Stomach smooth muscle (tissue), 2 donors: ENCODE measurements at regions not wholly inside any gene's neighbourhood (a gene's known extent, or its start where the extent isn't known, plus 50 kb on each side); places are given as distances from the start of the nearest gene placed in this dataset.

Experiments
- H3K27ac ChIP-seq: one replicate; pipeline ENCODE4 v1.7.0; 2013; ENCODE audit warnings: mild to moderate bottlenecking, low read length, inconsistent platforms
- H3K27me3 ChIP-seq, 2 donors: one replicate each; pipeline ENCODE4 v1.7.0; 2013; ENCODE audit warnings: low read length in 2 of 2; ENCODE audit not compliant: insufficient read depth in 2 of 2, control insufficient read depth in 1 of 2
- H3K36me3 ChIP-seq, 2 donors: one replicate each; pipeline ENCODE4 v1.7.0; 2013; ENCODE audit warnings: low read length in 2 of 2; ENCODE audit not compliant: control insufficient read depth in 2 of 2, insufficient read depth in 2 of 2
- H3K4me1 ChIP-seq: one replicate; pipeline ENCODE4 v1.7.0; 2013; ENCODE audit warnings: low read length; ENCODE audit not compliant: control insufficient read depth, insufficient read depth
- H3K4me3 ChIP-seq, 2 donors: one replicate each; pipeline ENCODE4 v1.7.0; 2013; ENCODE audit warnings: low read length in 2 of 2
- H3K9ac ChIP-seq, 2 donors: one replicate each; pipeline ENCODE4 v1.7.0; 2013; ENCODE audit warnings: low read length in 2 of 2, mild to moderate bottlenecking in 1 of 2
- H3K9me3 ChIP-seq, 2 donors: one replicate each; pipeline ENCODE4 v1.7.0; 2013; ENCODE audit warnings: low read length in 2 of 2; ENCODE audit not compliant: control insufficient read depth in 2 of 2
- donor health status: healthy.
- donor health status: Pancreatic carcinoma.

DNA sequence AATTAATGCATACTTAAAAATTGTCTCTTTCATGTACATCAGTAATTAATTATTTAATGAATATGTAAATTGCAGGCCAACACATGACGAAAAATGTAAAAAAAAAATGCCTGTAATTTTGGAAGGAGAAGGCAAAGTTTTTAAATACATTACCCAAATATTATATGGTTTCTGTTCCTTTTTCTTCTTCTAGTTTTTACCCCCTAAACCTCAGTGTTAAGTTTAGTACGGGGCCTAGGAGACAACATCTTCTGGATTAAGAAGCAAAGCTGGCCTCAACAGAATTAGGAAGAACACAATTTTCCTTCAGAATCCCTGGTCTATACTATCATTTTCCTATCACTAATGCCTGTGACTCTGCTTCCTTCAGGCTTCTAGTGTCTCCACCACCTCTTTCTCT lies 459.3 kb upstream of the NRP1 start:
- H3K4me1 ChIP-seq, result no peaks in the 10 kb centered on the region
- H3K27me3 ChIP-seq, result no peaks in the 10 kb centered on the region
- no peaks in the 10 kb centered on the region for H3K36me3 ChIP-seq
- no peak overlapping the region for H3K27ac ChIP-seq
- H3K4me3 ChIP-seq, result no peak overlapping the region
- H3K9me3 ChIP-seq, result no peaks in the 10 kb centered on the region
- H3K9ac ChIP-seq, result no peak overlapping the region

GRCh38 chr10:33791272-33791660 lies 456.8 kb upstream of the NRP1 start:
- no peaks in the 10 kb centered on the region for H3K9me3 ChIP-seq
- no peak overlapping the region for H3K9ac ChIP-seq
- no peaks in the 10 kb centered on the region for H3K27me3 ChIP-seq
- H3K4me3 ChIP-seq, result no peak overlapping the region
- H3K4me1 ChIP-seq, result no peaks in the 10 kb centered on the region
- H3K36me3 ChIP-seq, result no peaks in the 10 kb centered on the region
- no peak overlapping the region for H3K27ac ChIP-seq

DNA sequence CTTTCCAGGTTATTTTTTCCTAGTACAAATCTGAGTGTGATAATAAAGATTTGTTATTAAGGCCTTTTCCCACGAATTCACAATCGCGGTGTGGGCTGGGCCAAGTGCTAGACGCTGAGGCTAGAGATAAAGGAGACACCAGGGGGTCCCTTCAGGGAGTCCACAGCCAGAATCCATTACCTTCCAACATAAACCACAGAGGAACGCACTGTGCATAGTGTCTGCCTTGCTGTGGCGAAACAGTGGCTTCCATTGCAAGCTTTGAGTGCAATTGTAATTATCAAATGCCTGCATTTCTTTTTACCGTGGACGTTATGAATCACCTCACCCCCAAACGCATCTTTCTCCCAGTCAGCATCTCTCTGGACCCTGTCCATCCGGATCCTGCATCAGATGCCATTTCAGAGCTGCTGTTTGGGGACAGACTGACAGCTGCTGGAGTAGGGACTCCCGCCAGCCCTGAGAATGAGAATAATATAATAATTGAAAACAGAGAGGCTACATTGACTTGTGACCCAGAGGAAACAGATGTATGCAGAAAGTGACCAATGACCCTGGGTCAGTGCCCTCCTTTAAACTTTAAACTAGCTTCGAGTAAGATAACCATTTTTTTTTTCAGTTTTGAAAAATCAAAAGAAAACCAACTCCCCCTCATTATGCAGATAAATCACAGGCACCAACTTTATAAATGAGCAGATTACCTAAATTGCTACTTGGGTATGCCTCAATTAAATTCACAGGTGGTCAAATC lies 456.2 kb upstream of the NRP1 start:
- Histone ChIP-seq H3K36me3 (no peaks in the 10 kb centered on the region), H3K27me3 (no peaks in the 10 kb centered on the region), H3K4me3 (no peak overlapping the region), H3K4me1 (no peaks in the 10 kb centered on the region), H3K27ac (no peak overlapping the region), H3K9me3 (no peaks in the 10 kb centered on the region), H3K9ac (no peak overlapping the region)

GRCh38 chr10:33783557-33783956 lies 449.1 kb upstream of the NRP1 start:
- Histone ChIP-seq H3K9ac (no peak overlapping the region), H3K4me3 (no peak overlapping the region), H3K36me3 (no peaks in the 10 kb centered on the region), H3K27ac (no peak overlapping the region), H3K4me1 (no peaks in the 10 kb centered on the region), H3K9me3 (peaks cover 0 to 7% of the 10 kb centered on the region in 2 donors), H3K27me3 (no peaks in the 10 kb centered on the region)

GRCh38 chr10:33783078-33783477 lies 448.6 kb upstream of the NRP1 start:
- H3K27ac ChIP-seq, result no peak overlapping the region
- no peaks in the 10 kb centered on the region for H3K27me3 ChIP-seq
- no peak overlapping the region for H3K9ac ChIP-seq
- no peak overlapping the region for H3K4me3 ChIP-seq
- H3K9me3 ChIP-seq, result peaks cover 0 to 7% of the 10 kb centered on the region in 2 donors
- no peaks in the 10 kb centered on the region for H3K36me3 ChIP-seq
- H3K4me1 ChIP-seq, result no peaks in the 10 kb centered on the region

- Histone ChIP-seq H3K4me3 (no peak overlapping the region), H3K9ac (no peak overlapping the region), H3K27ac (no peak overlapping the region), H3K9me3 (peaks cover 0 to 7% of the 10 kb centered on the region in 2 donors), H3K36me3 (no peaks in the 10 kb centered on the region), H3K4me1 (no peaks in the 10 kb centered on the region), H3K27me3 (no peaks in the 10 kb centered on the region)
Observed at GRCh38 chr10:33781606-33782395, 447.3 kb upstream of the NRP1 start.

- Histone ChIP-seq H3K36me3 (no peaks in the 10 kb centered on the region), H3K4me1 (no peaks in the 10 kb centered on the region), H3K27ac (no peak overlapping the region), H3K27me3 (no peaks in the 10 kb centered on the region), H3K9ac (no peak overlapping the region), H3K9me3 (peaks cover 0 to 7% of the 10 kb centered on the region in 2 donors), H3K4me3 (no peak overlapping the region)
Observed at GRCh38 chr10:33780961-33781360, 446.5 kb upstream of the NRP1 start.

DNA sequence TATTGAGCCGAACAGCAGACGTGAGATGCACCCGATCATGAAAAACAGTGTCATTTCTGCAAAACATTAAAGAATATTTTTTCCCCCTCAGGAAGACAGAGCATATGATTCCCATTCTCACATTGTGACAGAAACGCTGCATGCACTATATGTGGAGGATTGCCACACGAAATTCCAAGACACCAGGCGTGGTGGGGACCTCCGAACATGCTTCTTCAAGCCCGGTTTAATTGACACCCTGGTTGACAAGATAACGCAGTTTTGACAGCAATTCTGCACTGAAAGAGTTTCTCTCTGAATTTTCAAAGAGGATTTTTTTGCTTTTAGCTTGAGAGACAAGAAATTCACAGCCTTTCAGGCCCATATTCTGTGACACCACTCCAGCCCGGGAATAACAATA lies 442.8 kb upstream of the NRP1 start:
- no peak overlapping the region for H3K9ac ChIP-seq
- H3K36me3 ChIP-seq, result no peaks in the 10 kb centered on the region
- no peak overlapping the region for H3K27ac ChIP-seq

DNA sequence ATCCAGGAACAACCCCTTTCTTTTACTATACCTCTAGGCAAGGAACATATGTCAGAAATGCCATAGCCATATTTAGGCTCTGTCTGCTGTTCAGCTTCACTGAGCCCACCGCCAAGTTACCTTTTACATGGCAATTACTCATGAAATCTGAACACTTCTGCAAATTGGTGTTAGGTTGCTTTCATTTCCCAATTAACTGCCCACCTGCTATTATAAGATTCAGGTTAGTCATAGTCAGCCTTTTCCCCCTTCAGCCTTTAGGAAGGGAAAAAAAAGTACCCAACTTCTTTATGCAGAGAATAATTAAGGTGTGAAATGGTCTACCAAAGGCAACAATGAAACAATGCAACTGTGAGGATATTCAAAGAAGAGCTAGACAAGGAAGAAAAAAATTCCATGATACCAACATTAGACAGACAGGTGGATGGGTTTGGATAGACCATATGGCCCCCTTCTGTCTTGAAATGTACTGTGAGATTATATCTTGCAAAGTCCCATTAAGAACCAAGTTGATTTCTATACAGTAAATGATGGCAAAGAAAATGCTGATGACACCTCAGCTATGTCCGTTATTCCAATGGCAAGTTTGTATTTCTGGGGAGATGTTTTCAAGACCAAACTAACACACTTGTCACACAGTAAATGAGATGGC lies 442.1 kb upstream of the NRP1 start:
- no peak overlapping the region for H3K9ac ChIP-seq
- H3K4me1 ChIP-seq, result peaks cover 3% of the 10 kb centered on the region
- no peak overlapping the region for H3K4me3 ChIP-seq
- no peaks in the 10 kb centered on the region for H3K36me3 ChIP-seq
- H3K27me3 ChIP-seq, result no peaks in the 10 kb centered on the region
- H3K27ac ChIP-seq, result no peak overlapping the region
- no peaks in the 10 kb centered on the region for H3K9me3 ChIP-seq

More for the DNA sequence above, 442.8 kb upstream of the NRP1 start:
- Histone ChIP-seq H3K4me1 (peaks cover 3% of the 10 kb centered on the region), H3K27me3 (no peaks in the 10 kb centered on the region), H3K9me3 (no peaks in the 10 kb centered on the region), H3K4me3 (no peak overlapping the region)

DNA sequence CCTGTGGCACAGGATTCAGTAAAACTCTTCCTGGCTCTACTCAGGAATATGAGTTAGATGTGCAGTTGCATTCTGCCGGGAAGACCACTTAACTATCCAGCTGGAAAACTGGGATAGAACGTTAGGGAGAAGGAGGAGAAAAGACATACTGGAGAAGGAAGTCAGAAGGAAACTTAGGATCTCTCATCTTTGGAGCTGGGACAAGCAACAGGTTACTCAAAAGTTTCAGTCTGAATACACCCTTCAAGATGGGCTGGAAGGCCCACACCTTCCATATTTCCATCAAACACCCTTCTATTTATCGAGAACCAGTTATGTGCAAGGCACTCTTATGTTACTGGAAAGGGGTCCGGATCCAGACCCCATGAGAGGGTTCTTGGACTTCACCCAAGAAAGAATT lies 440.4 kb upstream of the NRP1 start:
- Histone ChIP-seq H3K27me3 (no peaks in the 10 kb centered on the region), H3K36me3 (no peaks in the 10 kb centered on the region), H3K9me3 (no peaks in the 10 kb centered on the region), H3K4me1 (peaks cover 3% of the 10 kb centered on the region), H3K9ac (no peak overlapping the region), H3K4me3 (no peak overlapping the region), H3K27ac (no peak overlapping the region)
